Kidney epithelial cell (primary cell): ENCODE measurements at regions not wholly inside any gene's neighbourhood (a gene's known extent, or its start where the extent isn't known, plus 50 kb on each side); places are given as distances from the start of the nearest gene placed in this dataset.

ENCODE experiments used
- DNase-seq: peaks from one replicate; pipeline ENCODE4 v3.0.0-alpha.2; 2010; ENCODE audit warnings: low read depth
- H3K27me3 ChIP-seq: 2 replicates; pipeline ENCODE4 v1.6.0; 2011; ENCODE audit warnings: low read length; ENCODE audit not compliant: control insufficient read depth, insufficient read depth
- H3K36me3 ChIP-seq: 2 replicates; pipeline ENCODE4 v1.5.1; 2011; ENCODE audit warnings: low read length; ENCODE audit not compliant: control insufficient read depth, insufficient read depth
- H3K4me3 ChIP-seq: 2 replicates; pipeline ENCODE4 v1.5.1; 2011; ENCODE audit warnings: low read depth, mild to moderate bottlenecking, control low read depth, low read length
- CTCF ChIP-seq: IDR thresholded peaks from 2 replicates; pipeline ENCODE4 v1.5.1; 2011; ENCODE audit warnings: mild to moderate bottlenecking, moderate library complexity, low read length, control low read depth, inconsistent platforms; ENCODE audit not compliant: insufficient read depth, poor library complexity, severe bottlenecking

GRCh38 chr6:147947521-147947920, 395.1 kb upstream of the SASH1 start:
- Histone ChIP-seq H3K4me3 (no peak overlapping the region), H3K27me3 (no peaks in the 10 kb centered on the region), H3K36me3 (no peaks in the 10 kb centered on the region)
- TF ChIP-seq CTCF: no peak
- no peak for DNase-seq

- Histone ChIP-seq H3K4me3 (no peak overlapping the region), H3K27me3 (no peaks in the 10 kb centered on the region), H3K36me3 (no peaks in the 10 kb centered on the region)
- TF ChIP-seq CTCF: no peak
- DNase-seq: no peak
These were observed 392.5 kb upstream of the SASH1 start for GRCh38 chr6:147949981-147950622.

- Histone ChIP-seq H3K27me3 (no peaks in the 10 kb centered on the region), H3K4me3 (no peak overlapping the region), H3K36me3 (no peaks in the 10 kb centered on the region)
- DNase-seq: no peak
- no peak for TF ChIP-seq CTCF
These were observed 392.0 kb upstream of the SASH1 start for GRCh38 chr6:147950623-147950987.

GRCh38 chr6:147951726-147952125, 390.9 kb upstream of the SASH1 start:
- no peak for TF ChIP-seq CTCF
- no peaks in the 10 kb centered on the region for H3K36me3 ChIP-seq
- no peak for DNase-seq
- H3K4me3 ChIP-seq: no peak overlapping the region
- no peaks in the 10 kb centered on the region for H3K27me3 ChIP-seq

GRCh38 chr6:147954938-147955337, 387.7 kb upstream of the SASH1 start:
- no peak for DNase-seq
- TF ChIP-seq CTCF: no peak
- no peak overlapping the region for H3K4me3 ChIP-seq
- H3K27me3 ChIP-seq: no peaks in the 10 kb centered on the region
- H3K36me3 ChIP-seq: no peaks in the 10 kb centered on the region

- TF ChIP-seq CTCF: no peak
- Histone ChIP-seq H3K36me3 (no peaks in the 10 kb centered on the region), H3K4me3 (no peak overlapping the region), H3K27me3 (no peaks in the 10 kb centered on the region)
- DNase-seq: no peak
These were observed 384.0 kb upstream of the SASH1 start for GRCh38 chr6:147958683-147959082.
